Keratinocyte (primary cell): ENCODE measurements at regions not wholly inside any gene's neighbourhood (a gene's known extent, or its start where the extent isn't known, plus 50 kb on each side); places are given as distances from the start of the nearest gene placed in this dataset.

Experiments used
- DNase-seq: peaks from one replicate; pipeline ENCODE4 v3.0.0-alpha.2; 2011; ENCODE audit warnings: low read depth, missing footprints, low spot score
- FAIRE-seq: peaks from 2 replicates; lab custom pipeline; 2011; peaks lifted over from hg19 to GRCh38; lab: Jason Lieb, UNC
- H2AFZ ChIP-seq: 2 replicates; pipeline ENCODE4 v1.6.0; 2012; ENCODE audit warnings: low read length, control low read depth, inconsistent platforms; ENCODE audit not compliant: control insufficient read depth
- H3K27ac ChIP-seq: 2 replicates; pipeline ENCODE4 v1.5.1; 2011; ENCODE audit warnings: low read length; ENCODE audit not compliant: control insufficient read depth, insufficient read depth
- H3K27me3 ChIP-seq: 3 replicates; pipeline ENCODE4 v1.6.0; 2011; ENCODE audit warnings: low read length; ENCODE audit not compliant: control insufficient read depth, insufficient read depth; ENCODE audit errors: extremely low read depth
- H3K36me3 ChIP-seq, 2 experiments: 2 replicates in 1 of 2; 3 replicates in 1 of 2; pipeline ENCODE4 v1.5.1; 2011; ENCODE audit warnings: low read length in 2 of 2, mild to moderate bottlenecking in 1 of 2; ENCODE audit not compliant: control insufficient read depth in 2 of 2, insufficient read depth in 2 of 2; ENCODE audit errors: extremely low read depth in 1 of 2
- H3K4me1 ChIP-seq: 3 replicates; pipeline ENCODE4 v1.5.1; 2011; ENCODE audit warnings: low read length; ENCODE audit not compliant: control insufficient read depth, insufficient read depth; ENCODE audit errors: extremely low read depth
- H3K4me2 ChIP-seq: 3 replicates; pipeline ENCODE4 v1.6.0; 2011; ENCODE audit warnings: low read depth, low read length; ENCODE audit not compliant: control insufficient read depth, insufficient read depth; ENCODE audit errors: extremely low read depth
- H3K4me3 ChIP-seq, 3 experiments: fragments of 200-600 bp in 1 of 3; sonication (generic) in 1 of 3; 2 replicates in 2 of 3; 3 replicates in 1 of 3; pipeline ENCODE4 v1.5.1; 2011 to 2016; ENCODE audit warnings: low read length in 3 of 3, mild to moderate bottlenecking in 3 of 3, control low read depth in 2 of 3, inconsistent platforms in 1 of 3, low read depth in 1 of 3, mixed read lengths in 1 of 3, mixed run types in 1 of 3, moderate library complexity in 1 of 3; ENCODE audit not compliant: control insufficient read depth in 2 of 3, insufficient read depth in 2 of 3; ENCODE audit errors: extremely low read depth in 1 of 3
- H3K79me2 ChIP-seq: 2 replicates; pipeline ENCODE4 v1.6.0; 2012; ENCODE audit warnings: low read length; ENCODE audit not compliant: control insufficient read depth, insufficient read depth
- H3K9ac ChIP-seq: 3 replicates; pipeline ENCODE4 v1.6.0; 2011; ENCODE audit warnings: low read length; ENCODE audit not compliant: control insufficient read depth, insufficient read depth; ENCODE audit errors: extremely low read depth
- H3K9me1 ChIP-seq: 3 replicates; pipeline ENCODE4 v1.6.0; 2011; ENCODE audit warnings: low read length; ENCODE audit not compliant: control insufficient read depth, insufficient read depth; ENCODE audit errors: extremely low read depth
- H3K9me3 ChIP-seq: 2 replicates; pipeline ENCODE4 v1.5.1; 2012; ENCODE audit warnings: low read depth, low read length; ENCODE audit not compliant: control insufficient read depth
- H4K20me1 ChIP-seq: 3 replicates; pipeline ENCODE4 v1.6.0; 2011; ENCODE audit warnings: low read length; ENCODE audit not compliant: control insufficient read depth, insufficient read depth; ENCODE audit errors: extremely low read depth
- EZH2 ChIP-seq: IDR thresholded peaks from one replicate; pipeline ENCODE4 v1.6.1; 2012; ENCODE audit warnings: inconsistent platforms, mild to moderate bottlenecking, low read length, moderate library complexity
- dilution Hi-C: fragments of 300-500 bp; cut with MboI; formaldehyde crosslinking; loops from one replicate; pipeline ENCODE4 v1.7.0; 2020; ENCODE audit warnings: low sequenced_read_pairs; ENCODE audit not compliant: extremely low pct_ligation_motif_present
- TF ChIP-seq, protein P1 (sequence below), 3 experiments: IDR thresholded peaks in 1 of 3; conservative IDR thresholded peaks in 1 of 3; optimal IDR thresholded peaks in 1 of 3; 2 replicates in 2 of 3; 3 replicates in 1 of 3; pipeline versions ENCODE3 to v1.5.1; 2011; ENCODE audit warnings: low read length in 3 of 3, mild to moderate bottlenecking in 3 of 3, moderate library complexity in 2 of 3, control low read depth in 1 of 3, inconsistent platforms in 1 of 3; ENCODE audit not compliant: insufficient read depth in 2 of 3; ENCODE audit errors: extremely low read depth in 1 of 3

DNA sequence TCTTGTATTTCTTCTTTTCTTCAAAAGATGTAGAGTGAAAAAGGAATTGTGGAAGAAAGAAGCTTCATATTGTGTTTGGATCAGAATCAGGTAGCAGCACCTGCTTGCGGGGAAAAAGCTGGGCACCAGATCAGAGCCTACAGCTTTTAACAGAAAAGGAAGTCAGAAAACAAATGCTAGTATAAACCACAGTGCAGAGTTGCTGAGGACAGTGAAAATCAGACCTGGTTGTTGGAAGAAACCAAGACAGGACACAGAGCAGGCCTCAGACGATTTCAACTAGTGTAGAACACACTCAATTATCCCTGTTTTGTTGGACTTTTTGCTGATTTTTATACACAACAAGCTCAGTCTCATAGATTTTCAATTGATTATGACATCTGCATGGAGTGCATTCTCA is 221.4 kb downstream of the PTN start:
- Histone ChIP-seq H3K79me2 (no peaks in the 10 kb centered on the region), H3K27me3 (no peaks in the 10 kb centered on the region), H3K9me1 (no peaks in the 10 kb centered on the region), H2AFZ (no peak overlapping the region), H3K36me3 (no peaks in the 10 kb centered on the region), H3K4me3 (no peak overlapping the region), H4K20me1 (no peaks in the 10 kb centered on the region), H3K4me1 (no peaks in the 10 kb centered on the region), H3K4me2 (no peak overlapping the region), H3K9me3 (no peaks in the 10 kb centered on the region), H3K9ac (no peak overlapping the region), H3K27ac (no peak overlapping the region)
- dilution Hi-C loops, result no loop called here
- FAIRE-seq, result no peak
- no peak for DNase-seq
- TF ChIP-seq EZH2, result no peak
- TF ChIP-seq, protein P1, sequence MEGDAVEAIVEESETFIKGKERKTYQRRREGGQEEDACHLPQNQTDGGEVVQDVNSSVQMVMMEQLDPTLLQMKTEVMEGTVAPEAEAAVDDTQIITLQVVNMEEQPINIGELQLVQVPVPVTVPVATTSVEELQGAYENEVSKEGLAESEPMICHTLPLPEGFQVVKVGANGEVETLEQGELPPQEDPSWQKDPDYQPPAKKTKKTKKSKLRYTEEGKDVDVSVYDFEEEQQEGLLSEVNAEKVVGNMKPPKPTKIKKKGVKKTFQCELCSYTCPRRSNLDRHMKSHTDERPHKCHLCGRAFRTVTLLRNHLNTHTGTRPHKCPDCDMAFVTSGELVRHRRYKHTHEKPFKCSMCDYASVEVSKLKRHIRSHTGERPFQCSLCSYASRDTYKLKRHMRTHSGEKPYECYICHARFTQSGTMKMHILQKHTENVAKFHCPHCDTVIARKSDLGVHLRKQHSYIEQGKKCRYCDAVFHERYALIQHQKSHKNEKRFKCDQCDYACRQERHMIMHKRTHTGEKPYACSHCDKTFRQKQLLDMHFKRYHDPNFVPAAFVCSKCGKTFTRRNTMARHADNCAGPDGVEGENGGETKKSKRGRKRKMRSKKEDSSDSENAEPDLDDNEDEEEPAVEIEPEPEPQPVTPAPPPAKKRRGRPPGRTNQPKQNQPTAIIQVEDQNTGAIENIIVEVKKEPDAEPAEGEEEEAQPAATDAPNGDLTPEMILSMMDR (optimal IDR thresholded peaks at IDR 0.05 in 1 of 3, IDR thresholded peaks at IDR 0.05 in 1 of 3, conservative IDR thresholded peaks at IDR 0.05 in 1 of 3; ENCODE audit: extremely low read depth in 1 of 3, insufficient read depth in 2 of 3, low read length in 3 of 3), result no peak

DNA sequence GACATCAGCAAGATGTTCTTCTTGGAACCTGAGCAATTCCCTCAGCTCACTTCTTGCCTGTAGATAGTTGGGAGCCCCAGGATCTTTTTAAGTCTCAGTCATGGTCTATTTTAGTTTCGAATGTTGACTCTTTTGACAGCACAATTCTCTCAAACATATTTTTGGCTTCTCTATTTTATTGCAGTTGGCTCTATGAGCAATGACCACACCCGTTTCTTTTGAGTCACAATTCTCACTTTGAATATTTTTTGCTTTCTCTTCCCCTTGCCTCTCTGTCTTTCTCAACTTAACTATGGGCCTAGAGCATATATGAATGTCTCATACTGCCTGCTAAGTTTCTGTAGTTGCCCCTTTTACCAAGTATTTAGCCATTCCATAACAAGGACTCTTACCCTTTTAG is 222.8 kb downstream of the PTN start:
- Histone ChIP-seq H3K79me2 (no peaks in the 10 kb centered on the region), H3K36me3 (no peaks in the 10 kb centered on the region), H3K4me3 (no peak overlapping the region), H3K27me3 (no peaks in the 10 kb centered on the region), H2AFZ (no peak overlapping the region), H3K4me2 (no peak overlapping the region), H3K27ac (no peak overlapping the region), H3K9me1 (no peaks in the 10 kb centered on the region), H4K20me1 (no peaks in the 10 kb centered on the region), H3K9me3 (no peaks in the 10 kb centered on the region), H3K4me1 (no peaks in the 10 kb centered on the region), H3K9ac (no peak overlapping the region)
- dilution Hi-C loops, result no loop called here
- no peak for TF ChIP-seq EZH2
- TF ChIP-seq, protein P1 (optimal IDR thresholded peaks at IDR 0.05 in 1 of 3, IDR thresholded peaks at IDR 0.05 in 1 of 3, conservative IDR thresholded peaks at IDR 0.05 in 1 of 3; ENCODE audit: extremely low read depth in 1 of 3, insufficient read depth in 2 of 3, low read length in 3 of 3), result no peak
- no peak for FAIRE-seq
- no peak for DNase-seq
